SJCRH30 (cell line): ENCODE measurements at regions not wholly inside any gene's neighbourhood (a gene's known extent, or its start where the extent isn't known, plus 50 kb on each side); places are given as distances from the start of the nearest gene placed in this dataset.

ENCODE experiments used
- DNase-seq, 2 experiments: peaks; one replicate each; pipeline ENCODE4 v3.0.0-alpha.2; 2015 to 2020
- H3K27ac ChIP-seq: fragments of 250-450 bp; sonication (Bioruptor Pico); 2 replicates; pipeline ENCODE4 v1.5.1; 2020; ENCODE audit warnings: mild to moderate bottlenecking, moderate library complexity
- H3K27me3 ChIP-seq: fragments of 250-450 bp; sonication (Bioruptor Pico); 2 replicates; pipeline ENCODE4 v1.5.1; 2020; ENCODE audit warnings: mild to moderate bottlenecking, moderate library complexity
- H3K36me3 ChIP-seq: fragments of 250-450 bp; sonication (Bioruptor Pico); 2 replicates; pipeline ENCODE4 v1.5.1; 2020; ENCODE audit warnings: mild to moderate bottlenecking, moderate library complexity
- H3K4me1 ChIP-seq: fragments of 250-450 bp; sonication (Bioruptor Pico); 2 replicates; pipeline ENCODE4 v1.5.1; 2020; ENCODE audit warnings: mild to moderate bottlenecking, moderate library complexity
- H3K4me3 ChIP-seq: fragments of 250-450 bp; sonication (Bioruptor Pico); 2 replicates; pipeline ENCODE4 v1.5.1; 2020; ENCODE audit warnings: mild to moderate bottlenecking, moderate library complexity
- H3K9me3 ChIP-seq: fragments of 250-450 bp; sonication (Bioruptor Pico); replicated peaks from 2 replicates; pipeline ENCODE4 v1.5.1; 2020; ENCODE audit warnings: mild to moderate bottlenecking, moderate library complexity

- H3K27me3 ChIP-seq = no peaks in the 10 kb centered on the region
- DNase-seq = no peak
- H3K36me3 ChIP-seq = no peaks in the 10 kb centered on the region
- H3K9me3 ChIP-seq = no peaks in the 10 kb centered on the region
- no peak overlapping the region for H3K4me3 ChIP-seq
- no peaks in the 10 kb centered on the region for H3K4me1 ChIP-seq
- H3K27ac ChIP-seq = no peak overlapping the region
These were observed 432.7 kb upstream of the ARHGEF26 start for GRCh38 chr3:153688301-153689120.

DNA sequence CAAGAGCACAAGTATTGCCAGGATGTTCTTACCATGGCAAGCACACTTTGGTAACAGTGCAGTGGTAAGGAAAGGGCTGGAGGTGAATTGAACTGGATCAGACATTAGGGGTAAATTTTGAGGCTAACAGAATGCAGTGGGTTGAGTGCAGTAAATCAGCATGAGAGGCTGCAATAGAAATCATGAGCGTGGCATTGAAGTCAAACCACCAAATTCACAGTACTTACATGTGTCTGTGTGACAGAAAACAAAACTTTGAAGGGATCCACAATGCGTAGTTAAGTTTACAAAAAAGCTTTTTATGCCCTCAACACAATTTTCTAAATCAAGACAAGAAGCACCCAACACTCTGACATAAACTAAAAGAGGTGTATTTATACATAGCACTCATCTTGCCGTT is 428.0 kb upstream of the ARHGEF26 start:
- Histone ChIP-seq H3K4me1 (no peaks in the 10 kb centered on the region), H3K4me3 (no peak overlapping the region), H3K27me3 (no peaks in the 10 kb centered on the region), H3K9me3 (no peaks in the 10 kb centered on the region), H3K27ac (no peak overlapping the region), H3K36me3 (no peaks in the 10 kb centered on the region)
- DNase-seq = no peak

- no peaks in the 10 kb centered on the region for H3K9me3 ChIP-seq
- no peaks in the 10 kb centered on the region for H3K27me3 ChIP-seq
- no peaks in the 10 kb centered on the region for H3K4me1 ChIP-seq
- no peak overlapping the region for H3K27ac ChIP-seq
- no peaks in the 10 kb centered on the region for H3K36me3 ChIP-seq
- H3K4me3 ChIP-seq = no peak overlapping the region
- no peak for DNase-seq
These were observed 419.1 kb upstream of the ARHGEF26 start for GRCh38 chr3:153702106-153702505.

- Histone ChIP-seq H3K27me3 (no peaks in the 10 kb centered on the region), H3K27ac (no peak overlapping the region), H3K4me1 (no peaks in the 10 kb centered on the region), H3K36me3 (no peaks in the 10 kb centered on the region), H3K9me3 (no peaks in the 10 kb centered on the region), H3K4me3 (no peak overlapping the region)
- DNase-seq = no peak
These were observed 417.1 kb upstream of the ARHGEF26 start for GRCh38 chr3:153704115-153704514.

DNA sequence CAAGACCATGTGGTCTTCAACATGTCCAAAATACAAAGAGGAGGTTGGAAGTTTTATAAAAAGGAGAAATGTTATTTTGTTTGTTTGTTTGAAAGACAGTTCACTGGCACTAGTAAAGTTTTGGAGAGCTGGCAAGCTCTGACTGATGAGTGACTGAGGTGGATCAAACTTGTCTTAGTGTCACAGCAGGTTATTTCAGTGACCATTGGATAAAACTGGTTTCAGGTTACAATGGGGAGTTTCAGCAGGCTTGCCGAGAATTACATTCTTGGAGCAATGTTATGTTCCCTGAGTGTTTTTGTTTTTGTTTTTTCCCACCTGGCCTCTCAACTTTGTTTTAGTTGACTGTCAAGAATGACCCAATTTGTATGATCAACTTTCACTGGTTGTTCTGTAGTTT is 414.5 kb upstream of the ARHGEF26 start:
- no peaks in the 10 kb centered on the region for H3K9me3 ChIP-seq
- H3K36me3 ChIP-seq = no peaks in the 10 kb centered on the region
- H3K27me3 ChIP-seq = no peaks in the 10 kb centered on the region
- DNase-seq = no peak
- H3K27ac ChIP-seq = no peak overlapping the region
- H3K4me3 ChIP-seq = no peak overlapping the region
- H3K4me1 ChIP-seq = no peaks in the 10 kb centered on the region

- Histone ChIP-seq H3K4me1 (no peaks in the 10 kb centered on the region), H3K9me3 (no peaks in the 10 kb centered on the region), H3K36me3 (no peaks in the 10 kb centered on the region), H3K27me3 (no peaks in the 10 kb centered on the region), H3K27ac (no peak overlapping the region), H3K4me3 (no peak overlapping the region)
- no peak for DNase-seq
These were observed 407.2 kb upstream of the ARHGEF26 start for GRCh38 chr3:153714016-153714415.

DNA sequence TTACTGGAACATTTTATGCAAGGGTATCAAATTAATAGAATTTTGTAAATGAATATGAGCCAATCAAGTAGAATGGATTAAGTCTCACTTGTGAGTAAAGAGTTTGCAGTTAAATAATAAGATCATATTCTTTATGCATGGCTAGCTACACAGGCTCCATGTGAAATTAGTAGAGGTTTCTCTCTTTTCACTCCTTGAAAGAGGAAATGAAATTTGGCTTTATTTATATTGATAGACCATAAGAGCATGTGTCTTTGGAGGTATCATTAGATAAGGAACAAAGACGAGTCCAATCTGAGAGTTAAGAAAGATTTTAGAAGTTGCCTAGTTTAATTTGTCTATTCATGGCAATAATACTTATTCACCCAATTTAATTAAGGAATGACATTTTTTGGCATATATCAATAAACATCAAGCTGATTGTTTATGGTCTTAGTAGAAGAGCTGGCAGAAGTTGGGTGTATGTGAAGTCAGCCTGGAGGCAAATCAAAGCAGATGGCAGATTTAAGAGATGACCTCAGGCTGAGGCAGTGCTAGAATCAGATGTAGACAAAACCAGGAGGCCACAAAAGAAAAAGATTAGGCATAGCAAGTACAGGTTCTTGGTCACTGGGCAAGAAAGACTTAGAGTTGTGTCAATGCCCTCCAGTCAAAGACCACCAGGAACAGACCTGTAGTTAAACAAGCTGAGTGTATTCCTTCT is 406.5 kb upstream of the ARHGEF26 start:
- H3K27ac ChIP-seq = no peak overlapping the region
- no peaks in the 10 kb centered on the region for H3K4me1 ChIP-seq
- no peak overlapping the region for H3K4me3 ChIP-seq
- no peaks in the 10 kb centered on the region for H3K36me3 ChIP-seq
- H3K27me3 ChIP-seq = no peaks in the 10 kb centered on the region
- no peaks in the 10 kb centered on the region for H3K9me3 ChIP-seq
- no peak for DNase-seq

- Histone ChIP-seq H3K4me3 (no peak overlapping the region), H3K27ac (no peak overlapping the region), H3K4me1 (no peaks in the 10 kb centered on the region), H3K27me3 (no peaks in the 10 kb centered on the region), H3K9me3 (no peaks in the 10 kb centered on the region), H3K36me3 (no peaks in the 10 kb centered on the region)
- no peak for DNase-seq
These were observed 399.0 kb upstream of the ARHGEF26 start for GRCh38 chr3:153722157-153722556.

DNA sequence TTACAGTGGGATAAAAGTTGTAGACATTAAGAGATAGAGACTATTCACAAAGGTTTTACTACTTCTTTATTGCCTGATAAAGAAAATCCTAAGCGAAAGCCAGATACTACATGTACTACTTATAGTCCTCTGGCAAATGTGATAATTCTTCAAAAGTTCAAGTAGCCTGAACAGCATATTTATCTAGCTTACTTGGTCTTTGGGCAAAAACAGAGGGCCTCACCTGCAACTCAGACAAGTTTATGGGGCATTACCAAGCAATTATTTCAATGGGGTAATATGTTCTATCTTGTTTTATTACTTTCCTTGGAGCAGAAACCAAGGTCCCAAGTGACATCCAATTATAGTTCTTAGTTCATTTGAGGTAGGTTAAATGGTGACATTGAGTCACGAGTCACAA is 390.1 kb upstream of the ARHGEF26 start:
- Histone ChIP-seq H3K27me3 (no peaks in the 10 kb centered on the region), H3K36me3 (no peaks in the 10 kb centered on the region), H3K4me3 (no peak overlapping the region), H3K27ac (no peak overlapping the region), H3K4me1 (no peaks in the 10 kb centered on the region), H3K9me3 (no peaks in the 10 kb centered on the region)
- no peak for DNase-seq

GRCh38 chr3:153734777-153735551 is 386.2 kb upstream of the ARHGEF26 start:
- Histone ChIP-seq H3K27ac (no peak overlapping the region), H3K36me3 (no peaks in the 10 kb centered on the region), H3K4me3 (no peak overlapping the region), H3K27me3 (no peaks in the 10 kb centered on the region), H3K4me1 (no peaks in the 10 kb centered on the region), H3K9me3 (no peaks in the 10 kb centered on the region)
- DNase-seq = no peak

DNA sequence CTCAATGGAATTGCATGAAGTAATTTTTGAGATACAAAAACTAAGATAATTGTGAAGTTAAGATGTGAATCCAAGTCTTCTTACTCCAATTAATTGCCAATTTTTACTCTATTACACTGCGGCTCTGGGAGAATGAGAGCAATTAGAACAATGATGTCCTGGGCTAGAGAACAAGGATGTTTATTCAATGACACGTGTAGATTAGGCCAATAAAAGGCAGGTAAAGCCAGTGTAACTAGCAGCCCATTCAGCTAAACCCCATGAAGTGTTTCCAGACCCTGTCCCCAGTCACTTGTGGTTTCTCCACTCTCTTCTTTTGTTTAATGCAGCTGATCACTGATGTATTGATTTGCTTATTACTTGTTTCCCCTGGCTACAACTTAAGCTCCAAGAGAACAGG is 381.1 kb upstream of the ARHGEF26 start:
- no peak overlapping the region for H3K4me3 ChIP-seq
- DNase-seq = no peak
- H3K36me3 ChIP-seq = no peaks in the 10 kb centered on the region
- H3K27ac ChIP-seq = no peak overlapping the region
- H3K4me1 ChIP-seq = peaks cover 4% of the 10 kb centered on the region; the same call in 1 of the 2 replicates
- no peaks in the 10 kb centered on the region for H3K9me3 ChIP-seq
- no peaks in the 10 kb centered on the region for H3K27me3 ChIP-seq

DNA sequence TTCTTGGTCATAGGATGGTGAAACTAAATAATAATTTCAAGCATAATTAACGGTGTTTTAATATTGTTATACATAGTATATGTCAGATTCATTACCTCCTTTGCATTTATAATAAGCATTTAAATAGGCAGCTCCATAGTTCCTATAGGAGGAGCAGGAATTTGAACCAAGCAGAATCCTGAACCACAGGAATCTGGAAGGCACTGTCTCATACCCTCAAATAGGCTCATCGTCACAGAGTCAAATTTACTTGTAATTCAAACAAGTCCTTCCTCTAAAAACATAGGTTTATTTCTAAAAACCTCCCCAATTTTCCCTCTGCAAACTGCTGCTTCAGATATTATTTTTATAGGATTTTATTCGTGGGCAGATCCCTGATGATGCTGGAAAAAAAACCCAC is 376.3 kb upstream of the ARHGEF26 start:
- H3K9me3 ChIP-seq = no peaks in the 10 kb centered on the region
- H3K36me3 ChIP-seq = no peaks in the 10 kb centered on the region
- no peak overlapping the region for H3K4me3 ChIP-seq
- no peaks in the 10 kb centered on the region for H3K27me3 ChIP-seq
- H3K27ac ChIP-seq = peak overlapping the region; percentile 38
- DNase-seq = peak in 1 of 2 experiments; percentile 26
- peaks cover 7% of the 10 kb centered on the region; the same call in 1 of the 2 replicates for H3K4me1 ChIP-seq

- Histone ChIP-seq H3K27me3 (no peaks in the 10 kb centered on the region), H3K4me3 (no peak overlapping the region), H3K4me1 (peaks cover 7% of the 10 kb centered on the region; the same call in 1 of the 2 replicates), H3K9me3 (no peaks in the 10 kb centered on the region), H3K36me3 (no peaks in the 10 kb centered on the region), H3K27ac (no peak overlapping the region)
- DNase-seq = no peak
These were observed 375.0 kb upstream of the ARHGEF26 start for GRCh38 chr3:153746211-153746610.

DNA sequence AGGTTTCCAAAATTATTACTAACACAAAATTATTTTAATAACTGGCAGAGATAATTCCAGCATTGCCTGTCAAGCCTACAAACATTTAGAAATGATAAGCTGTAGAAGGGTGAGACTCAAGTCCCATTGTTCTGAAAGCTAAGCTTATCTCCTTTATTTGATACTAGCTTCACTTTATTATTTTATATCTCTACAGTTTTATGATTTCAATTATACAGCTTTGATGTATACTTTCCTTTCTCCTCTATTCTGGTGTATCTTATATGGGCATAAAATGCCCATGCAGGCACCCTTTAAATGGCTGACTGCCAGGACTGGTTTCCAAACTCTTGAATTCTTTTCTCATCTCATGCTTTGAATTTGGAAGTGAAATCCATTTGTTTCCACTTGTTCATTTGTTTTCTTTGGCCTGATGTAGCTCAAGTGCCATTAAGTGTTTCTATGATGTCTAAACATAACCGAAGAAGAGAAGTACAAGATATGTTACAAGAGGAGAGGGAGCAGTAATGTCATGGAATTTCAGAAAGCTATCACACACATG is 372.1 kb upstream of the ARHGEF26 start:
- Histone ChIP-seq H3K4me3 (no peak overlapping the region), H3K9me3 (no peaks in the 10 kb centered on the region), H3K27ac (no peak overlapping the region), H3K27me3 (no peaks in the 10 kb centered on the region), H3K36me3 (no peaks in the 10 kb centered on the region), H3K4me1 (peaks cover 7% of the 10 kb centered on the region; the same call in 1 of the 2 replicates)
- DNase-seq = no peak
